Upper lobe of left lung (tissue), 4 donors: ENCODE measurements at regions not wholly inside any gene's neighbourhood (a gene's known extent, or its start where the extent isn't known, plus 50 kb on each side); places are given as distances from the start of the nearest gene placed in this dataset.

Source experiments
- EP300 ChIP-seq, 4 donors: sonication (generic); formaldehyde crosslinking; IDR thresholded peaks; one replicate each; pipeline ENCODE4 v1.5.1; 2017; ENCODE audit warnings: antibody characterized with exemption in 4 of 4, control low read depth in 2 of 4
- POLR2A ChIP-seq, 4 donors: fragments of 450-650 bp; IDR thresholded peaks; one replicate each; pipeline ENCODE4 v1.5.1; 2016 to 2017; ENCODE audit warnings: antibody characterized with exemption in 4 of 4, mild to moderate bottlenecking in 2 of 4
- POLR2AphosphoS5 ChIP-seq, 2 donors: sonication (generic); formaldehyde crosslinking; IDR thresholded peaks; one replicate each; pipeline ENCODE4 v1.5.1; 2017; ENCODE audit warnings: antibody characterized with exemption in 2 of 2
- TF ChIP-seq, protein P1 (sequence below), 6 experiments: fragments of 450-650 bp in 4 of 6; fragments of 200-600 bp in 2 of 6; sonication (generic) in 2 of 6; IDR thresholded peaks; one replicate each; pipeline ENCODE4 v1.5.1; 2016 to 2019; ENCODE audit warnings: antibody characterized with exemption in 6 of 6

DNA sequence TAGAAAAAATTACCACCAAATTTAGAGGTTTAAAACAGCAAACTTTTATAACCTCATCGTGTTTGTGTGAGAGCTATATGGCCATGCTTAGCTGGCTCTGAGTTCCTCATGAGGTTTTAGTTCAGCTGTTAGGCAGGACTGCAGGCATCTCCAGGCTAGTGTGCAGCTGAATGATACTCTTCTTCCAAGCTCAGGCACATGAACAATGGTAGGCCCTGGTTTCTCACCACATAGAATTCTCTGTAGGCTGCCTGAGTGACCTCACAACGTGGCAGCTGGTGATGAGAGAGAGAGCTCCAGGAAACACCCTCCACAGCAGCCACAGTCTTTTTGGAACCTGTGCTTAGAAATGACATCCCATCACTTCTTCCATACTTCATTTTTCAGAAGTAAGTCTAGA is 540.6 kb upstream of the MIR17HG start:
- TF ChIP-seq, protein P1, sequence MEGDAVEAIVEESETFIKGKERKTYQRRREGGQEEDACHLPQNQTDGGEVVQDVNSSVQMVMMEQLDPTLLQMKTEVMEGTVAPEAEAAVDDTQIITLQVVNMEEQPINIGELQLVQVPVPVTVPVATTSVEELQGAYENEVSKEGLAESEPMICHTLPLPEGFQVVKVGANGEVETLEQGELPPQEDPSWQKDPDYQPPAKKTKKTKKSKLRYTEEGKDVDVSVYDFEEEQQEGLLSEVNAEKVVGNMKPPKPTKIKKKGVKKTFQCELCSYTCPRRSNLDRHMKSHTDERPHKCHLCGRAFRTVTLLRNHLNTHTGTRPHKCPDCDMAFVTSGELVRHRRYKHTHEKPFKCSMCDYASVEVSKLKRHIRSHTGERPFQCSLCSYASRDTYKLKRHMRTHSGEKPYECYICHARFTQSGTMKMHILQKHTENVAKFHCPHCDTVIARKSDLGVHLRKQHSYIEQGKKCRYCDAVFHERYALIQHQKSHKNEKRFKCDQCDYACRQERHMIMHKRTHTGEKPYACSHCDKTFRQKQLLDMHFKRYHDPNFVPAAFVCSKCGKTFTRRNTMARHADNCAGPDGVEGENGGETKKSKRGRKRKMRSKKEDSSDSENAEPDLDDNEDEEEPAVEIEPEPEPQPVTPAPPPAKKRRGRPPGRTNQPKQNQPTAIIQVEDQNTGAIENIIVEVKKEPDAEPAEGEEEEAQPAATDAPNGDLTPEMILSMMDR (IDR thresholded peaks at IDR 0.05), result no peak
- TF ChIP-seq POLR2AphosphoS5 (IDR thresholded peaks at IDR 0.05) (no peak), EP300 (IDR thresholded peaks at IDR 0.05) (no peak), POLR2A (IDR thresholded peaks at IDR 0.05) (no peak)
